B cell (primary cell): ENCODE measurements at regions not wholly inside any gene's neighbourhood (a gene's known extent, or its start where the extent isn't known, plus 50 kb on each side); places are given as distances from the start of the nearest gene placed in this dataset.

Experiments used
- ATAC-seq: fragments of 200-7000 bp; cut with Tn5 transposase; one replicate; pipeline ENCODE4 v1.10.0; 2021; ENCODE audit warnings: low read depth, mild to moderate bottlenecking, moderate number of reproducible peaks, moderate library complexity
- CTCF ChIA-PET: fragments of 350-600 bp; sonication (Branson Sonifier 250); formaldehyde crosslinking; loops from one replicate; lab custom pipeline; 2021; ENCODE audit warnings: antibody characterized with exemption, inconsistent platforms; lab: Charles Lee
- POLR2A ChIA-PET: fragments of 350-600 bp; sonication (Branson Sonifier 250); formaldehyde crosslinking; loops from one replicate; lab custom pipeline; 2021; ENCODE audit warnings: antibody characterized with exemption; lab: Charles Lee
- DNase-seq: peaks from one replicate; pipeline ENCODE4 v3.0.0; 2013
- H2AFZ ChIP-seq: 2 replicates; pipeline ENCODE4 v1.6.1; 2012; ENCODE audit warnings: mild to moderate bottlenecking, low read depth, low read length; ENCODE audit not compliant: insufficient read depth, poor library complexity, severe bottlenecking
- H3K27ac ChIP-seq, 2 donors: 1 replicate in 1 of 2; 2 replicates in 1 of 2; pipeline ENCODE4 v1.5.1; 2012 to 2013; ENCODE audit warnings: low read length in 2 of 2, mild to moderate bottlenecking in 2 of 2, moderate library complexity in 1 of 2
- H3K27me3 ChIP-seq, 4 experiments: fragments of 200-600 bp in 1 of 4; sonication (generic) in 1 of 4; replicated peaks in 1 of 4; 1 replicate in 2 of 4; 2 replicates in 2 of 4; pipeline versions ENCODE4 v1.6.1 to v1.7.0; 2013 to 2016; ENCODE audit warnings: low read length in 3 of 4, mild to moderate bottlenecking in 2 of 4, mixed read lengths in 1 of 4, moderate library complexity in 1 of 4; ENCODE audit not compliant: insufficient read depth in 4 of 4, control insufficient read depth in 3 of 4; ENCODE audit errors: control extremely low read depth in 1 of 4
- H3K36me3 ChIP-seq, 2 experiments: replicated peaks in 1 of 2; 1 replicate in 1 of 2; 2 replicates in 1 of 2; pipeline versions ENCODE4 v1.6.1 to v1.7.1; 2013; ENCODE audit warnings: low read length in 1 of 2; ENCODE audit not compliant: insufficient read depth in 2 of 2, control insufficient read depth in 1 of 2; ENCODE audit errors: control extremely low read depth in 1 of 2, extremely low read depth in 1 of 2
- H3K4me1 ChIP-seq, 2 donors: fragments of 200-600 bp in 1 of 2; sonication (generic) in 1 of 2; 1 replicate in 1 of 2; 2 replicates in 1 of 2; pipeline versions ENCODE4 v1.5.1 to v1.6.1; 2013 to 2017; ENCODE audit warnings: low read length in 2 of 2; ENCODE audit not compliant: control insufficient read depth in 2 of 2, insufficient read depth in 2 of 2
- H3K4me2 ChIP-seq: replicated peaks from 2 replicates; pipeline ENCODE3; 2012; ENCODE audit warnings: mild to moderate bottlenecking, low read depth, low read length; ENCODE audit not compliant: poor library complexity, severe bottlenecking
- H3K4me3 ChIP-seq, 5 experiments: fragments of 200-600 bp in 1 of 5; sonication (generic) in 1 of 5; 1 replicate in 3 of 5; 2 replicates in 2 of 5; pipeline versions ENCODE4 v1.5.1 to v1.7.0; 2011 to 2016; ENCODE audit warnings: low read length in 4 of 5, mild to moderate bottlenecking in 4 of 5, low read depth in 2 of 5, control low read depth in 1 of 5, moderate library complexity in 1 of 5; ENCODE audit not compliant: insufficient read depth in 1 of 5; ENCODE audit errors: control extremely low read depth in 1 of 5, extremely low read depth in 1 of 5
- H3K79me2 ChIP-seq: fragments of 200-600 bp; sonication (generic); one replicate; pipeline ENCODE4 v1.6.0; 2016; ENCODE audit warnings: low read length; ENCODE audit not compliant: control insufficient read depth, insufficient read depth
- H3K9ac ChIP-seq: fragments of 200-600 bp; sonication (generic); 2 replicates; pipeline ENCODE4 v1.6.1; 2017; ENCODE audit warnings: mild to moderate bottlenecking, low read length, moderate library complexity
- H3K9me3 ChIP-seq, 3 donors: one replicate each; pipeline versions ENCODE4 v1.6.1 to v1.7.1; 2013; ENCODE audit warnings: low read length in 2 of 3; ENCODE audit not compliant: control insufficient read depth in 2 of 3, insufficient read depth in 1 of 3; ENCODE audit errors: control extremely low read depth in 1 of 3
- H4K20me1 ChIP-seq: 2 replicates; pipeline ENCODE4 v1.6.0; 2012; ENCODE audit warnings: mild to moderate bottlenecking, low read length; ENCODE audit not compliant: insufficient read depth, control insufficient read depth, poor library complexity, severe bottlenecking
- H3K27ac Mint-ChIP-seq: one replicate; pipeline ENCODE4 v1.8.0; 2021; ENCODE audit warnings: mixed read lengths
- H3K27me3 Mint-ChIP-seq: one replicate; pipeline ENCODE4 v1.8.0; 2021; ENCODE audit warnings: mixed read lengths
- H3K4me1 Mint-ChIP-seq: one replicate; pipeline ENCODE4 v1.8.0; 2021; ENCODE audit warnings: mixed read lengths
- H3K4me3 Mint-ChIP-seq: one replicate; pipeline ENCODE4 v1.8.0; 2021; ENCODE audit warnings: mixed read lengths
- H3K9me3 Mint-ChIP-seq: one replicate; pipeline ENCODE4 v1.8.0; 2022; ENCODE audit warnings: mixed read lengths; ENCODE audit not compliant: insufficient read depth
- CTCF ChIP-seq: fragments of 200-600 bp; IDR thresholded peaks from one replicate; pipeline ENCODE4 v1.8.0; 2022; ENCODE audit warnings: antibody characterized with exemption, mild to moderate bottlenecking
- EZH2 ChIP-seq: IDR thresholded peaks from 2 replicates; pipeline ENCODE4 v1.6.1; 2012; ENCODE audit warnings: borderline replicate concordance, low read depth, mild to moderate bottlenecking, moderate library complexity, low read length; ENCODE audit not compliant: insufficient read depth, poor library complexity, severe bottlenecking
- WGBS: methylation state at CpG from one replicate; pipeline ENCODE4 v1.1.5; 2013; ENCODE audit warnings: missing lambda C conversion rate; ENCODE audit not compliant: insufficient coverage; 5-methylcytosine and 5-hydroxymethylcytosine counted together
- intact Hi-C: fragments of 100-400 bp; cut with micrococcal nuclease; formaldehyde crosslinking; loops from one replicate; pipeline ENCODE4 v1.10.0; 2022

GRCh38 chr4:175087145-175087544 lies 169.0 kb downstream of the ADAM29 start:
- Histone ChIP-seq H3K27me3 (no peaks in the 10 kb centered on the region), H3K9me3 (peaks cover 0 to 3% (median 2%) of the 10 kb centered on the region in 3 donors), H3K4me2 (no peak overlapping the region), H3K27ac (no peak overlapping the region), H3K36me3 (no peaks in the 10 kb centered on the region), H3K4me1 (no peaks in the 10 kb centered on the region), H3K79me2 (no peaks in the 10 kb centered on the region), H2AFZ (no peak overlapping the region), H3K9ac (no peak overlapping the region), H4K20me1 (no peaks in the 10 kb centered on the region), H3K4me3 (no peak overlapping the region)
- H3K27me3 Mint-ChIP-seq = no peaks in the 10 kb centered on the region
- TF ChIP-seq CTCF (no peak), EZH2 (no peak)
- no peaks in the 10 kb centered on the region for H3K9me3 Mint-ChIP-seq
- intact Hi-C loops = no loop called here
- no CpG with 5 or more reads among the region's 1 CpG for WGBS
- ChIA-PET POLR2A (no interaction called here), CTCF (no interaction called here)
- no peak for DNase-seq
- no peaks in the 10 kb centered on the region for H3K4me1 Mint-ChIP-seq
- no peak overlapping the region for H3K4me3 Mint-ChIP-seq
- ATAC-seq = no peak
- no peak overlapping the region for H3K27ac Mint-ChIP-seq

GRCh38 chr4:175090116-175090515 lies 172.0 kb downstream of the ADAM29 start:
- TF ChIP-seq EZH2 (no peak), CTCF (no peak)
- Histone ChIP-seq H3K27me3 (no peaks in the 10 kb centered on the region), H3K4me2 (no peak overlapping the region), H3K9ac (no peak overlapping the region), H2AFZ (no peak overlapping the region), H3K79me2 (no peaks in the 10 kb centered on the region), H3K27ac (no peak overlapping the region), H4K20me1 (no peaks in the 10 kb centered on the region), H3K4me1 (no peaks in the 10 kb centered on the region), H3K9me3 (peaks cover 0 to 20% (median 3%) of the 10 kb centered on the region in 3 donors), H3K36me3 (no peaks in the 10 kb centered on the region), H3K4me3 (no peak overlapping the region)
- H3K9me3 Mint-ChIP-seq = no peaks in the 10 kb centered on the region
- DNase-seq (no peak), ATAC-seq (no peak)
- POLR2A ChIA-PET = no interaction called here
- intact Hi-C loops = no loop called here
- H3K4me1 Mint-ChIP-seq = no peaks in the 10 kb centered on the region
- H3K4me3 Mint-ChIP-seq = no peak overlapping the region
- CTCF ChIA-PET = no interaction called here
- H3K27me3 Mint-ChIP-seq = no peaks in the 10 kb centered on the region
- 60% methylated on average over 1 of the region's 2 CpGs for WGBS
- no peak overlapping the region for H3K27ac Mint-ChIP-seq
